Activated CD8-positive, alpha-beta T cell treated with anti-CD3 and anti-CD28 coated beads, Interleukin-2, amount 10 ng/mL, durations not matched to agents 7 days and 5 days (primary cell): ENCODE measurements at regions not wholly inside any gene's neighbourhood (a gene's known extent, or its start where the extent isn't known, plus 50 kb on each side); places are given as distances from the start of the nearest gene placed in this dataset.

Experiments used
- ATAC-seq: fragments of 150-1000 bp; cut with Tn5 transposase; one replicate; pipeline ENCODE4 v1.10.0; 2021; ENCODE audit warnings: moderate library complexity
- CTCF ChIA-PET: fragments of 350-600 bp; sonication (Branson Sonifier 250); formaldehyde crosslinking; loops from one replicate; lab custom pipeline; 2021; ENCODE audit warnings: antibody characterized with exemption; lab: Charles Lee
- POLR2A ChIA-PET: fragments of 350-600 bp; sonication (Branson Sonifier 250); formaldehyde crosslinking; loops from one replicate; lab custom pipeline; 2021; ENCODE audit warnings: antibody characterized with exemption; lab: Charles Lee
- DNase-seq: peaks from one replicate; pipeline ENCODE4 v3.0.0-alpha.2; 2020
- H3K27ac Mint-ChIP-seq: one replicate; pipeline ENCODE4 v1.8.0; 2021; ENCODE audit warnings: mild to moderate bottlenecking, mixed read lengths
- H3K27me3 Mint-ChIP-seq: one replicate; pipeline ENCODE4 v1.8.0; 2021; ENCODE audit warnings: low read depth, mixed read lengths
- H3K36me3 Mint-ChIP-seq: one replicate; pipeline ENCODE4 v1.8.0; 2021; ENCODE audit warnings: low read depth, mixed read lengths
- H3K4me1 Mint-ChIP-seq: one replicate; pipeline ENCODE4 v1.8.0; 2021; ENCODE audit warnings: low read depth, mixed read lengths
- H3K4me3 Mint-ChIP-seq: one replicate; pipeline ENCODE4 v1.8.0; 2021; ENCODE audit warnings: mild to moderate bottlenecking, mixed read lengths
- H3K9me3 Mint-ChIP-seq: one replicate; pipeline ENCODE4 v1.8.0; 2022; ENCODE audit warnings: mixed read lengths; ENCODE audit not compliant: insufficient read depth

- ChIA-PET CTCF (no interaction called here), POLR2A (interaction anchor here (0.9 kb wide), 1 partner anchor 10 kb away, joined by 3 read pairs; no protein-coding TSS in a partner anchor)
- DNase-seq (no peak), ATAC-seq (no peak)
- Mint-ChIP-seq H3K27me3 (no peaks in the 10 kb centered on the region), H3K4me3 (no peak overlapping the region), H3K36me3 (no peaks in the 10 kb centered on the region), H3K4me1 (no peaks in the 10 kb centered on the region), H3K27ac (no peak overlapping the region), H3K9me3 (no peaks in the 10 kb centered on the region)
Measured at GRCh38 chr15:87496795-87497194, 759.7 kb downstream of the NTRK3 start.

GRCh38 chr15:87496109-87496508 is 760.4 kb downstream of the NTRK3 start:
- Mint-ChIP-seq H3K27me3 (no peaks in the 10 kb centered on the region), H3K27ac (no peak overlapping the region), H3K4me1 (no peaks in the 10 kb centered on the region), H3K9me3 (no peaks in the 10 kb centered on the region), H3K4me3 (no peak overlapping the region), H3K36me3 (no peaks in the 10 kb centered on the region)
- ChIA-PET POLR2A (interaction anchor here (0.9 kb wide), 1 partner anchor 9 kb away, joined by 3 read pairs; no protein-coding TSS in a partner anchor), CTCF (no interaction called here)
- ATAC-seq (no peak), DNase-seq (no peak)

GRCh38 chr15:87493803-87494202 is 762.7 kb downstream of the NTRK3 start:
- H3K9me3 Mint-ChIP-seq = no peaks in the 10 kb centered on the region
- H3K36me3 Mint-ChIP-seq = no peaks in the 10 kb centered on the region
- no peak for ATAC-seq
- no peak overlapping the region for H3K27ac Mint-ChIP-seq
- no peak overlapping the region for H3K4me3 Mint-ChIP-seq
- H3K27me3 Mint-ChIP-seq = no peaks in the 10 kb centered on the region
- ChIA-PET POLR2A (no interaction called here), CTCF (no interaction called here)
- no peaks in the 10 kb centered on the region for H3K4me1 Mint-ChIP-seq
- DNase-seq = no peak

- ATAC-seq (no peak), DNase-seq (no peak)
- Mint-ChIP-seq H3K4me1 (no peaks in the 10 kb centered on the region), H3K9me3 (no peaks in the 10 kb centered on the region), H3K36me3 (no peaks in the 10 kb centered on the region), H3K27me3 (no peaks in the 10 kb centered on the region), H3K27ac (no peak overlapping the region), H3K4me3 (no peak overlapping the region)
- POLR2A ChIA-PET = no interaction called here
- CTCF ChIA-PET = no interaction called here
Measured at GRCh38 chr15:87492321-87492720, 764.2 kb downstream of the NTRK3 start.

GRCh38 chr15:87490666-87491065 is 765.9 kb downstream of the NTRK3 start:
- H3K4me3 Mint-ChIP-seq = no peak overlapping the region
- H3K9me3 Mint-ChIP-seq = no peaks in the 10 kb centered on the region
- POLR2A ChIA-PET = no interaction called here
- no peaks in the 10 kb centered on the region for H3K4me1 Mint-ChIP-seq
- CTCF ChIA-PET = no interaction called here
- H3K27me3 Mint-ChIP-seq = no peaks in the 10 kb centered on the region
- no peaks in the 10 kb centered on the region for H3K36me3 Mint-ChIP-seq
- ATAC-seq = no peak
- no peak for DNase-seq
- no peak overlapping the region for H3K27ac Mint-ChIP-seq

- Mint-ChIP-seq H3K4me1 (no peaks in the 10 kb centered on the region), H3K27me3 (no peaks in the 10 kb centered on the region), H3K4me3 (no peak overlapping the region), H3K9me3 (no peaks in the 10 kb centered on the region), H3K36me3 (no peaks in the 10 kb centered on the region), H3K27ac (no peak overlapping the region)
- ATAC-seq = no peak
- no peak for DNase-seq
- ChIA-PET POLR2A (no interaction called here), CTCF (no interaction called here)
Measured at GRCh38 chr15:87489902-87490665, 766.5 kb downstream of the NTRK3 start.

GRCh38 chr15:87489456-87489855 is 767.1 kb downstream of the NTRK3 start:
- POLR2A ChIA-PET = no interaction called here
- ATAC-seq (no peak), DNase-seq (no peak)
- no peaks in the 10 kb centered on the region for H3K27me3 Mint-ChIP-seq
- no peaks in the 10 kb centered on the region for H3K4me1 Mint-ChIP-seq
- CTCF ChIA-PET = no interaction called here
- H3K9me3 Mint-ChIP-seq = no peaks in the 10 kb centered on the region
- H3K27ac Mint-ChIP-seq = no peak overlapping the region
- H3K4me3 Mint-ChIP-seq = no peak overlapping the region
- H3K36me3 Mint-ChIP-seq = no peaks in the 10 kb centered on the region

GRCh38 chr15:87487484-87487883 is 769.1 kb downstream of the NTRK3 start:
- Mint-ChIP-seq H3K4me3 (no peak overlapping the region), H3K27ac (no peak overlapping the region), H3K27me3 (no peaks in the 10 kb centered on the region), H3K36me3 (no peaks in the 10 kb centered on the region), H3K4me1 (no peaks in the 10 kb centered on the region), H3K9me3 (no peaks in the 10 kb centered on the region)
- POLR2A ChIA-PET = interaction anchor here (0.8 kb wide), 1 partner anchor 9 kb away, joined by 3 read pairs; no protein-coding TSS in a partner anchor
- no peak for DNase-seq
- CTCF ChIA-PET = no interaction called here
- ATAC-seq = no peak

- H3K27me3 Mint-ChIP-seq = no peaks in the 10 kb centered on the region
- no peak overlapping the region for H3K4me3 Mint-ChIP-seq
- no peaks in the 10 kb centered on the region for H3K9me3 Mint-ChIP-seq
- ChIA-PET POLR2A (no interaction called here), CTCF (no interaction called here)
- no peaks in the 10 kb centered on the region for H3K36me3 Mint-ChIP-seq
- H3K27ac Mint-ChIP-seq = no peak overlapping the region
- H3K4me1 Mint-ChIP-seq = no peaks in the 10 kb centered on the region
- ATAC-seq (no peak), DNase-seq (no peak)
Measured at GRCh38 chr15:87483468-87483867, 773.1 kb downstream of the NTRK3 start.

- no peak for ATAC-seq
- Mint-ChIP-seq H3K4me1 (no peaks in the 10 kb centered on the region), H3K27me3 (no peaks in the 10 kb centered on the region), H3K27ac (no peak overlapping the region), H3K4me3 (no peak overlapping the region), H3K36me3 (no peaks in the 10 kb centered on the region), H3K9me3 (no peaks in the 10 kb centered on the region)
- DNase-seq = no peak
- POLR2A ChIA-PET = no interaction called here
- CTCF ChIA-PET = no interaction called here
Measured at GRCh38 chr15:87481126-87481525, 775.4 kb downstream of the NTRK3 start.

GRCh38 chr15:87478687-87479072 is 777.9 kb downstream of the NTRK3 start:
- Mint-ChIP-seq H3K4me1 (no peaks in the 10 kb centered on the region), H3K27me3 (no peaks in the 10 kb centered on the region), H3K36me3 (no peaks in the 10 kb centered on the region), H3K27ac (no peak overlapping the region), H3K4me3 (no peak overlapping the region), H3K9me3 (no peaks in the 10 kb centered on the region)
- ATAC-seq (no peak), DNase-seq (no peak)
- ChIA-PET POLR2A (no interaction called here), CTCF (no interaction called here)

- CTCF ChIA-PET = no interaction called here
- ATAC-seq = no peak
- Mint-ChIP-seq H3K36me3 (no peaks in the 10 kb centered on the region), H3K9me3 (no peaks in the 10 kb centered on the region), H3K27me3 (no peaks in the 10 kb centered on the region), H3K4me3 (no peak overlapping the region), H3K4me1 (no peaks in the 10 kb centered on the region), H3K27ac (no peak overlapping the region)
- POLR2A ChIA-PET = no interaction called here
- DNase-seq = no peak
Measured at GRCh38 chr15:87477737-87478686, 778.5 kb downstream of the NTRK3 start.
